GM18519 (cell line): ENCODE measurements at regions not wholly inside any gene's neighbourhood (a gene's known extent, or its start where the extent isn't known, plus 50 kb on each side); places are given as distances from the start of the nearest gene placed in this dataset.

Experiments used
- ATAC-seq: cut with Tn5 transposase; IDR thresholded peaks from one replicate; pipeline ENCODE4 v1.9.1; 2021; ENCODE audit warnings: mild to moderate bottlenecking, moderate library complexity; ENCODE audit not compliant: unreplicated experiment, low FRiP score

GRCh38 chr16:76222087-76222486 is 55.1 kb upstream of the CNTNAP4 start:
- ATAC-seq: no peak

GRCh38 chr16:76222853-76223252 is 54.3 kb upstream of the CNTNAP4 start:
- ATAC-seq: no peak

- ATAC-seq: no peak
These were observed 51.2 kb upstream of the CNTNAP4 start for GRCh38 chr16:76226011-76226410.

GRCh38 chr16:76226481-76226880 is 50.7 kb upstream of the CNTNAP4 start:
- no peak for ATAC-seq
